ENCODE measurements at regions not wholly inside any gene's neighbourhood (a gene's known extent, or its start where the extent isn't known, plus 50 kb on each side); places are given as distances from the start of the nearest gene placed in this dataset.

GRCh38 chr2:35831385-35831784, 524.2 kb upstream of the CRIM1 start:
- H3K4me3 ChIP-seq (ENCODE audit: low read depth, low read length), result no peak overlapping the region
- H3K27ac ChIP-seq (ENCODE audit: extremely low read depth, low read depth, low read length), result no peak overlapping the region
- no peaks in the 10 kb centered on the region for H3K36me3 ChIP-seq (ENCODE audit: control insufficient read depth in 2 of 2, insufficient read depth in 1 of 2, low read length in 2 of 2)
- no peak for TF ChIP-seq ZBTB17 (tag by site-specific recombination; IDR thresholded peaks at IDR 0.05)
- no peaks in the 10 kb centered on the region for H3K4me1 ChIP-seq (ENCODE audit: control insufficient read depth, insufficient read depth, low read length)
- H3K9me3 ChIP-seq (ENCODE audit: control insufficient read depth, insufficient read depth, low read depth, low read length), result no peaks in the 10 kb centered on the region
- CTCF ChIA-PET, result no interaction called here
- POLR2A ChIA-PET, result no interaction called here

DNA sequence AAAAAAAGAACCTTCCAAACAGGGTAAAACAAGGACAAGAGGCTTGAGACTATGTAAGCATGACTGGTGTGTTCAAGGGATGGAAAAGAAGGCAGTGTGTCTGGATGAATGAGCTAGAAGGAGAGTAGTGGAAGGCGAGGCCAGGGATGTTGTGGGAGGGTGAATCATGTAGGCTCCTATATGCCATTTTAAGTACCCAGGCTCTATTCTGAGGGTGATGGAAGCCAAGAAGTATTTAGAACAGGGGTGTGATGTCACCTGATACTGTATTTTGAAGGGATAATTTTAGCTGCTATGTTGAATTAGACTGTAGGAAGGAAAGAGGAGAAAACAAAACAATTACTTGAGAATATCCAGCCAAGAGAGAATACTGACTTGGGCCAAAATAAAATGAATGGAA, 524.7 kb upstream of the CRIM1 start:
- Histone ChIP-seq H3K4me1 (ENCODE audit: control insufficient read depth, insufficient read depth, low read length) (no peaks in the 10 kb centered on the region), H3K4me3 (ENCODE audit: low read depth, low read length) (no peak overlapping the region), H3K36me3 (ENCODE audit: control insufficient read depth in 2 of 2, insufficient read depth in 1 of 2, low read length in 2 of 2) (no peaks in the 10 kb centered on the region), H3K9me3 (ENCODE audit: control insufficient read depth, insufficient read depth, low read depth, low read length) (no peaks in the 10 kb centered on the region), H3K27ac (ENCODE audit: extremely low read depth, low read depth, low read length) (no peak overlapping the region)
- ChIA-PET POLR2A (no interaction called here), CTCF (no interaction called here)
- TF ChIP-seq BCL11A (tag by site-specific recombination; IDR thresholded peaks at IDR 0.05; ENCODE audit: low read depth) (no peak), ZNF366 (tag by site-specific recombination; conservative IDR thresholded peaks at IDR 0.05) (no peak), ZNF837 (tag by site-specific recombination; IDR thresholded peaks at IDR 0.05) (no peak), ZFHX2 (tag by site-specific recombination; conservative IDR thresholded peaks at IDR 0.05) (no peak), ZNF654 (tag by site-specific recombination; IDR thresholded peaks at IDR 0.05; ENCODE audit: low read depth) (no peak), ZNF830 (tag by site-specific recombination; IDR thresholded peaks at IDR 0.05; ENCODE audit: low read depth) (no peak), ZNF544 (tag by site-specific recombination; IDR thresholded peaks at IDR 0.05) (no peak), PRDM1 (tag by site-specific recombination; IDR thresholded peaks at IDR 0.05) (no peak), ZNF621 (tag by site-specific recombination; IDR thresholded peaks at IDR 0.05) (no peak)
- TF ChIP-seq, protein P1, sequence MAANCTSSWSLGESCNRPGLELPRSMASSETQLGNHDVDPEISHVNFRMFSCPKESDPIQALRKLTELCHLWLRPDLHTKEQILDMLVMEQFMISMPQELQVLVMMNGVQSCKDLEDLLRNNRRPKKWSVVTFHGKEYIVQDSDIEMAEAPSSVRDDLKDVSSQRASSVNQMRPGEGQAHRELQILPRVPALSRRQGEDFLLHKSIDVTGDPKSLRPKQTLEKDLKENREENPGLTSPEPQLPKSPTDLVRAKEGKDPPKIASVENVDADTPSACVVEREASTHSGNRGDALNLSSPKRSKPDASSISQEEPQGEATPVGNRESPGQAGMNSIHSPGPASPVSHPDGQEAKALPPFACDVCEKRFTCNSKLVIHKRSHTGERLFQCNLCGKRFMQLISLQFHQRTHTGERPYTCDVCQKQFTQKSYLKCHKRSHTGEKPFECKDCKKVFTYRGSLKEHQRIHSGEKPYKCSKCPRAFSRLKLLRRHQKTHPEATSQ (tag by site-specific recombination; IDR thresholded peaks at IDR 0.05), result no peak

GRCh38 chr2:35827086-35827485, 528.5 kb upstream of the CRIM1 start:
- H3K4me1 ChIP-seq (ENCODE audit: control insufficient read depth, insufficient read depth, low read length), result no peaks in the 10 kb centered on the region
- no peak for TF ChIP-seq SP3 (tag by site-specific recombination; IDR thresholded peaks at IDR 0.05)
- TF ChIP-seq ZNF398 (tag by site-specific recombination; IDR thresholded peaks at IDR 0.05), result no peak
- TF ChIP-seq, protein P2, sequence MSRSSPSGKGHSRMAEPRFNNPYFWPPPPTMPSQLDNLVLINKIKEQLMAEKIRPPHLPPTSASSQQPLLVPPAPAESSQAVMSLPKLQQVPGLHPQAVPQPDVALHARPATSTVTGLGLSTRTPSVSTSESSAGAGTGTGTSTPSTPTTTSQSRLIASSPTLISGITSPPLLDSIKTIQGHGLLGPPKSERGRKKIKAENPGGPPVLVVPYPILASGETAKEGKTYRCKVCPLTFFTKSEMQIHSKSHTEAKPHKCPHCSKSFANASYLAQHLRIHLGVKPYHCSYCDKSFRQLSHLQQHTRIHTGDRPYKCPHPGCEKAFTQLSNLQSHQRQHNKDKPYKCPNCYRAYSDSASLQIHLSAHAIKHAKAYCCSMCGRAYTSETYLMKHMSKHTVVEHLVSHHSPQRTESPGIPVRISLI (tag by site-specific recombination; IDR thresholded peaks at IDR 0.05), result no peak
- no peak for TF ChIP-seq ZBTB1 (tag by site-specific recombination; IDR thresholded peaks at IDR 0.05)
- TF ChIP-seq ZBTB48 (tag by site-specific recombination; IDR thresholded peaks at IDR 0.05), result no peak
- TF ChIP-seq ZNF26 (tag by site-specific recombination; IDR thresholded peaks at IDR 0.05), result no peak
- POLR2A ChIA-PET, result no interaction called here
- no peaks in the 10 kb centered on the region for H3K9me3 ChIP-seq (ENCODE audit: control insufficient read depth, insufficient read depth, low read depth, low read length)
- CTCF ChIA-PET, result no interaction called here
- H3K27ac ChIP-seq (ENCODE audit: extremely low read depth, low read depth, low read length), result no peak overlapping the region
- H3K36me3 ChIP-seq (ENCODE audit: control insufficient read depth in 2 of 2, insufficient read depth in 1 of 2, low read length in 2 of 2), result no peaks in the 10 kb centered on the region
- H3K4me3 ChIP-seq (ENCODE audit: low read depth, low read length), result no peak overlapping the region

Data from HEK293 (cell line).